ENCODE measurements at regions not wholly inside any gene's neighbourhood (a gene's known extent, or its start where the extent isn't known, plus 50 kb on each side); places are given as distances from the start of the nearest gene placed in this dataset.

GRCh38 chr4:111499291-111499690 lies 646.0 kb upstream of the FAM241A start:
- TF ChIP-seq CTCF (IDR thresholded peaks at IDR 0.05; ENCODE audit: extremely low read depth in 1 of 2, insufficient read depth in 1 of 2, low read depth in 1 of 2, low read length in 2 of 2): no peak
- TF ChIP-seq POLR2AphosphoS5 (IDR thresholded peaks at IDR 0.05; ENCODE audit: insufficient read depth, low read depth, low read length): no peak

Measured in endothelial cell of umbilical vein (primary cell).